Osteoblast (primary cell): ENCODE measurements at regions not wholly inside any gene's neighbourhood (a gene's known extent, or its start where the extent isn't known, plus 50 kb on each side); places are given as distances from the start of the nearest gene placed in this dataset.

ENCODE experiments used
- DNase-seq: peaks from one replicate; pipeline ENCODE4 v3.0.0; 2011; ENCODE audit warnings: low spot score, mixed read lengths; ENCODE audit not compliant: insufficient read length; ENCODE audit errors: missing footprints
- H2AFZ ChIP-seq: 2 replicates; pipeline ENCODE4 v1.6.0; 2011; ENCODE audit warnings: mild to moderate bottlenecking, low read length
- H3K27ac ChIP-seq: 2 replicates; pipeline ENCODE4 v1.5.1; 2011; ENCODE audit warnings: mild to moderate bottlenecking, low read depth, low read length, moderate library complexity
- H3K27me3 ChIP-seq: 2 replicates; pipeline ENCODE4 v1.6.0; 2012; ENCODE audit warnings: mild to moderate bottlenecking, control low read depth, inconsistent platforms, low read length, moderate library complexity; ENCODE audit not compliant: insufficient read depth
- H3K36me3 ChIP-seq: 2 replicates; pipeline ENCODE4 v1.5.1; 2011; ENCODE audit warnings: mild to moderate bottlenecking, low read length, control low read depth, moderate library complexity; ENCODE audit not compliant: insufficient read depth
- H3K4me1 ChIP-seq: 2 replicates; pipeline ENCODE4 v1.5.1; 2011; ENCODE audit warnings: mild to moderate bottlenecking, low read length, control low read depth, moderate library complexity; ENCODE audit not compliant: insufficient read depth
- H3K4me2 ChIP-seq: 2 replicates; pipeline ENCODE4 v1.6.0; 2011; ENCODE audit warnings: mild to moderate bottlenecking, low read length; ENCODE audit not compliant: insufficient read depth
- H3K4me3 ChIP-seq: fragments of 200-600 bp; sonication (generic); 3 replicates; pipeline ENCODE4 v1.5.1; 2012; ENCODE audit warnings: mild to moderate bottlenecking, low read length, inconsistent platforms; ENCODE audit not compliant: insufficient read depth
- H3K79me2 ChIP-seq: 2 replicates; pipeline ENCODE4 v1.6.0; 2012; ENCODE audit warnings: mild to moderate bottlenecking, low read length, control low read depth, inconsistent platforms; ENCODE audit not compliant: insufficient read depth
- H3K9me3 ChIP-seq: 2 replicates; pipeline ENCODE4 v1.5.1; 2011; ENCODE audit warnings: low read depth, low read length, control low read depth
- H4K20me1 ChIP-seq: 2 replicates; pipeline ENCODE4 v1.6.0; 2012; ENCODE audit warnings: mild to moderate bottlenecking, low read length, control low read depth; ENCODE audit not compliant: insufficient read depth
- CTCF ChIP-seq: IDR thresholded peaks from 2 replicates; pipeline ENCODE4 v1.5.1; 2011; ENCODE audit warnings: mild to moderate bottlenecking, low read depth, low read length, moderate library complexity; ENCODE audit errors: extremely low read depth

- Histone ChIP-seq H3K4me3 (no peak overlapping the region), H3K27me3 (no peaks in the 10 kb centered on the region), H4K20me1 (no peaks in the 10 kb centered on the region), H3K9me3 (peaks cover 8% of the 10 kb centered on the region), H3K4me2 (no peak overlapping the region), H3K4me1 (no peaks in the 10 kb centered on the region), H3K79me2 (no peaks in the 10 kb centered on the region), H3K27ac (no peak overlapping the region), H3K36me3 (no peaks in the 10 kb centered on the region), H2AFZ (no peak overlapping the region)
- no peak for DNase-seq
- no peak for TF ChIP-seq CTCF
Observed at GRCh38 chr14:43483415-43483814, 1023.7 kb downstream of the FSCB start.

- H3K27me3 ChIP-seq, result no peaks in the 10 kb centered on the region
Observed at GRCh38 chr14:43481864-43482263, 1025.2 kb downstream of the FSCB start.

GRCh38 chr14:43480976-43481375 is 1026.1 kb downstream of the FSCB start:
- no peaks in the 10 kb centered on the region for H3K36me3 ChIP-seq
- H3K4me1 ChIP-seq, result no peaks in the 10 kb centered on the region

More at GRCh38 chr14:43481864-43482263, 1025.2 kb downstream of the FSCB start:
- no peak overlapping the region for H3K4me3 ChIP-seq
- TF ChIP-seq CTCF, result no peak
- H2AFZ ChIP-seq, result no peak overlapping the region
- peaks cover 8% of the 10 kb centered on the region for H3K9me3 ChIP-seq
- no peak for DNase-seq
- no peaks in the 10 kb centered on the region for H3K36me3 ChIP-seq
- H3K4me1 ChIP-seq, result no peaks in the 10 kb centered on the region
- no peaks in the 10 kb centered on the region for H4K20me1 ChIP-seq
- H3K4me2 ChIP-seq, result no peak overlapping the region
- H3K79me2 ChIP-seq, result no peaks in the 10 kb centered on the region
- no peak overlapping the region for H3K27ac ChIP-seq

GRCh38 chr14:43479596-43480195 is 1027.4 kb downstream of the FSCB start:
- no peak overlapping the region for H3K4me3 ChIP-seq
- TF ChIP-seq CTCF, result no peak
- no peak overlapping the region for H3K4me2 ChIP-seq
- no peaks in the 10 kb centered on the region for H3K79me2 ChIP-seq
- no peaks in the 10 kb centered on the region for H4K20me1 ChIP-seq
- H3K9me3 ChIP-seq, result peaks cover 5% of the 10 kb centered on the region
- DNase-seq, result no peak
- H3K36me3 ChIP-seq, result no peaks in the 10 kb centered on the region
- H3K27me3 ChIP-seq, result no peaks in the 10 kb centered on the region
- H2AFZ ChIP-seq, result no peak overlapping the region
- no peaks in the 10 kb centered on the region for H3K4me1 ChIP-seq
- H3K27ac ChIP-seq, result no peak overlapping the region

More at GRCh38 chr14:43480976-43481375, 1026.1 kb downstream of the FSCB start:
- no peak overlapping the region for H3K4me2 ChIP-seq
- TF ChIP-seq CTCF, result no peak
- no peak overlapping the region for H3K27ac ChIP-seq
- no peaks in the 10 kb centered on the region for H3K79me2 ChIP-seq
- H3K4me3 ChIP-seq, result no peak overlapping the region
- no peak overlapping the region for H2AFZ ChIP-seq
- peaks cover 8% of the 10 kb centered on the region for H3K9me3 ChIP-seq
- DNase-seq, result no peak
- no peaks in the 10 kb centered on the region for H4K20me1 ChIP-seq
- H3K27me3 ChIP-seq, result no peaks in the 10 kb centered on the region
